ENCODE measurements at regions not wholly inside any gene's neighbourhood (a gene's known extent, or its start where the extent isn't known, plus 50 kb on each side); places are given as distances from the start of the nearest gene placed in this dataset.

DNA sequence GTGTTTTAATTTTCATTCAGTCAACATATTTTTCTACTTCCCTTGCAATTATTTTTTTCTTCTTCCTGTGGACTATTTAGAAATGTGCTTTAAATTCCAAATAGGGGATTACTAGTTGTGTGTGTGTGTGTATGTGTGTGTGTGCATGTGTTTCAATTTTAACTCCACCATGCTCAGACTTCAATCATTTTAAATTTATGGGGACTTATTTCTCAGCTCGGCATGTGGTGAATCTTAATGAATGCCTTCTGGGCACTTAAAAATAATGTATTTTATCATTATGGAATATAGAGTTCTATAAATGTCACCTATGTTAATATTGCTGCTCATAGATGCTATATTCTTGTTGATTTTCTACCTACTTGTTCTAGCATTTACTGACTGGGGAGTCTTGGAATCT is 465.6 kb upstream of the PRKX start:
- no peak for DNase-seq (ENCODE audit: low read depth in 1 of 2, low spot score in 1 of 2)
- Histone ChIP-seq H3K27ac (no peak overlapping the region), H3K4me3 (no peak overlapping the region), H3K4me1 (ENCODE audit: low read depth) (no peaks in the 10 kb centered on the region), H3K9me3 (ENCODE audit: low read depth) (no peaks in the 10 kb centered on the region), H3K36me3 (no peaks in the 10 kb centered on the region), H3K27me3 (no peaks in the 10 kb centered on the region)
- TF ChIP-seq, protein P1, sequence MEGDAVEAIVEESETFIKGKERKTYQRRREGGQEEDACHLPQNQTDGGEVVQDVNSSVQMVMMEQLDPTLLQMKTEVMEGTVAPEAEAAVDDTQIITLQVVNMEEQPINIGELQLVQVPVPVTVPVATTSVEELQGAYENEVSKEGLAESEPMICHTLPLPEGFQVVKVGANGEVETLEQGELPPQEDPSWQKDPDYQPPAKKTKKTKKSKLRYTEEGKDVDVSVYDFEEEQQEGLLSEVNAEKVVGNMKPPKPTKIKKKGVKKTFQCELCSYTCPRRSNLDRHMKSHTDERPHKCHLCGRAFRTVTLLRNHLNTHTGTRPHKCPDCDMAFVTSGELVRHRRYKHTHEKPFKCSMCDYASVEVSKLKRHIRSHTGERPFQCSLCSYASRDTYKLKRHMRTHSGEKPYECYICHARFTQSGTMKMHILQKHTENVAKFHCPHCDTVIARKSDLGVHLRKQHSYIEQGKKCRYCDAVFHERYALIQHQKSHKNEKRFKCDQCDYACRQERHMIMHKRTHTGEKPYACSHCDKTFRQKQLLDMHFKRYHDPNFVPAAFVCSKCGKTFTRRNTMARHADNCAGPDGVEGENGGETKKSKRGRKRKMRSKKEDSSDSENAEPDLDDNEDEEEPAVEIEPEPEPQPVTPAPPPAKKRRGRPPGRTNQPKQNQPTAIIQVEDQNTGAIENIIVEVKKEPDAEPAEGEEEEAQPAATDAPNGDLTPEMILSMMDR (IDR thresholded peaks at IDR 0.05; ENCODE audit: low read depth, low read length): no peak

DNA sequence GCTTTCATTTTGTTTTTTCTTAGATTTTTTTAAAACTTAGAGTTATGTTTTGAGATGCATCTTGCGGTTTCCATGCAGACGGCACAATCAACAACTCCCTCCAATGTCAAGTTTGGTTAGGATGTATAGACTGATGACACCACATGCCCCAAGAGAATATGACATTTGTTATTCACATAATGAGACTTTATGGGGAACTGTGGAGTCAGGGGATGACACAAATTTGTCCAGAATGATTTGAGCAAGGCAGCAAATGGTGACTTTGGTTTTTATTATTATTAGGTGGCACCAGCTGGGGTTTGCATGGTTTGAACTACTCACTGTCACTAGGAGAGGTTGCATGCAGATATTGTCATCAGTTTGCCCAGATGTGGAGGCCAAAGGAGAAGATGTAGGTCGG is 461.8 kb upstream of the PRKX start:
- H3K27ac ChIP-seq: no peak overlapping the region
- H3K36me3 ChIP-seq: no peaks in the 10 kb centered on the region
- no peak for DNase-seq (ENCODE audit: low read depth in 1 of 2, low spot score in 1 of 2)
- TF ChIP-seq, protein P1 (IDR thresholded peaks at IDR 0.05; ENCODE audit: low read depth, low read length): no peak
- H3K4me1 ChIP-seq (ENCODE audit: low read depth): no peaks in the 10 kb centered on the region
- H3K9me3 ChIP-seq (ENCODE audit: low read depth): no peaks in the 10 kb centered on the region
- H3K4me3 ChIP-seq: no peak overlapping the region
- H3K27me3 ChIP-seq: no peaks in the 10 kb centered on the region

DNA sequence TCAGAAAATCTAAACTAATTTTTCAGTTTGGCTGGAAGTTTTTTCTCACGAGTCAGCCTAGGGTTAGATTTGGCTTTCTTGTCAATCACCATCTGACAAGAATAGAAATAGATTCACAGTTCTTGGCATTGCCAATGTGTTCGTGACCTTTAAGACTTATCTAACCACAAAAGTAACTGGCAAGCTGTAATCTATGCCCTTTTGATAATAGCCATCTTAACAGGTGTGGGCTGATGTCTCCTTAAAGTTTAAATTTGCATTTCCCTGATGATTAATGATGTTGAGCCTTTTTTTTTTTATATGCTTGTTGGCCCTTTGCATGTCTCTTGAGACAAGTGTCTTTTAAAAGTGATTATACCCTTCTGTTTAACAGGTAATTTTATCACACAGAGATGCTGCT is 460.3 kb upstream of the PRKX start:
- Histone ChIP-seq H3K36me3 (no peaks in the 10 kb centered on the region), H3K9me3 (ENCODE audit: low read depth) (no peaks in the 10 kb centered on the region)

DNA sequence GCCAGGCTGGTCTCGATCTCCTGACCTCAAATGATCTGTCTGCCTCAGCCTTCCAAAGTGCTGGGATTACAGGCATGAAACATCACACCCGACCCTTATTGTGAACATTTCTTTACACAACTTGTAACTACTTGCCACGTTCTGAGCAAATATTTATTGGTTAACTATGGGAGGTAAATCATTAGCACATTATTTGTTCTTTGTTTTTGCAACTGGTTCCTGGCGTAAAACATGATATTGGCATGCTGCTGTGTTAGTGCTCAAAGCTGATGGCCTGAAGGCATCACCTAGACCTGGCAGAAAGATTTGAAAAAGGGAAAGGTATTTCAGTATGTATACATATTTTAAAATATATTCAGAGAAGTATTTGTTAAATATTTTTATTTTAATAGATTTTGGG is 438.3 kb upstream of the PRKX start:
- H3K4me1 ChIP-seq (ENCODE audit: low read depth): no peaks in the 10 kb centered on the region
- no peaks in the 10 kb centered on the region for H3K9me3 ChIP-seq (ENCODE audit: low read depth)
- no peak for DNase-seq (ENCODE audit: low read depth in 1 of 2, low spot score in 1 of 2)
- no peak overlapping the region for H3K27ac ChIP-seq
- H3K4me3 ChIP-seq: no peak overlapping the region
- no peaks in the 10 kb centered on the region for H3K27me3 ChIP-seq
- H3K36me3 ChIP-seq: no peaks in the 10 kb centered on the region
- TF ChIP-seq, protein P1 (IDR thresholded peaks at IDR 0.05; ENCODE audit: low read depth, low read length): no peak

More for the DNA sequence above, 460.3 kb upstream of the PRKX start:
- no peak for DNase-seq (ENCODE audit: low read depth in 1 of 2, low spot score in 1 of 2)
- Histone ChIP-seq H3K4me3 (no peak overlapping the region), H3K27me3 (no peaks in the 10 kb centered on the region), H3K4me1 (ENCODE audit: low read depth) (no peaks in the 10 kb centered on the region), H3K27ac (no peak overlapping the region)
- TF ChIP-seq, protein P1 (IDR thresholded peaks at IDR 0.05; ENCODE audit: low read depth, low read length): no peak

DNA sequence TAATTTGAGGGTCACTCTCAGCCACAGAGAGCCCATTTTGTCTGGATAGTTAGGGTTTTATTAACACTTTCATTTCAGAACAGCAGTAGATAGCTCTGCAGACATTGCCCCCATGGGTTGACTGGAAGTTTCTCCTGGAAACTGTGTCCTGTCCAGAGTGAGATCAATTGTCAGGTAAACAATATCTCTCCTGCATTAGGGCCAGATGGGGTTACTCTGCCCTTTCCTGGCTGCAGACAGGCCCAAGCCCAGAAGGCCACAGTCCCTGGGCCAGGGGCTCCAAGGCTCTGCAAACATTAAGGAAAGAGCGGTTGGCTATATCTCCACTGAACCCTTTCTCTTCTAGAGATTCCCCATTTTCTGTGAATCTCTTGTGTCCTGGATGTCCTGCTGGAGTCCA is 436.8 kb upstream of the PRKX start:
- DNase-seq (ENCODE audit: low read depth in 1 of 2, low spot score in 1 of 2): no peak
- Histone ChIP-seq H3K9me3 (ENCODE audit: low read depth) (no peaks in the 10 kb centered on the region), H3K27me3 (no peaks in the 10 kb centered on the region), H3K4me3 (no peak overlapping the region), H3K27ac (no peak overlapping the region), H3K4me1 (ENCODE audit: low read depth) (no peaks in the 10 kb centered on the region), H3K36me3 (no peaks in the 10 kb centered on the region)
- TF ChIP-seq, protein P1 (IDR thresholded peaks at IDR 0.05; ENCODE audit: low read depth, low read length): no peak

DNA sequence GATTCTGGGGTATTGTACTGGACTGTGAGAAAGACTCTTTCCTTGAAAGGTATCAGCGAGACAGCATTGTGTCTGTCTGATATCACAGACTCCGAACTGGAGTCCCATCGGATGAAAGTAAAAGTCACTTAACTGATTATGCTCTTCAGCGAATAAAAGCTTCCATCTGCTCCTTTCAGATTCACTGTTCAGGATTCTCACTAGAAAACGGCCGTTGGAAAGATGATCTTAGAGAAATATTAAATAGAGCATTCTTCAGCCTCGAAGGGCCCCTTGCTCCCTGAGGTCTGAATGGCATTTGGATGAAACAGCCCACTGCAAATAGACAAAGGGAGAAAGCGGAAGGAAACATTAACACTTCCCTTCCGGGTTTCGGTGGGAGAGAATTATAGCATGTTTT is 416.2 kb upstream of the PRKX start:
- H3K27ac ChIP-seq: no peak overlapping the region
- TF ChIP-seq, protein P1 (IDR thresholded peaks at IDR 0.05; ENCODE audit: low read depth, low read length): no peak
- DNase-seq (ENCODE audit: low read depth in 1 of 2, low spot score in 1 of 2): no peak

More for the DNA sequence above, 416.2 kb upstream of the PRKX start:
- no peaks in the 10 kb centered on the region for H3K9me3 ChIP-seq (ENCODE audit: low read depth)
- H3K36me3 ChIP-seq: no peaks in the 10 kb centered on the region
- no peak overlapping the region for H3K4me3 ChIP-seq
- H3K27me3 ChIP-seq: no peaks in the 10 kb centered on the region
- no peaks in the 10 kb centered on the region for H3K4me1 ChIP-seq (ENCODE audit: low read depth)

Data from cardiac muscle cell (in vitro differentiated cells and primary cell).